Heart left ventricle (tissue), 13 donors: ENCODE measurements at regions not wholly inside any gene's neighbourhood (a gene's known extent, or its start where the extent isn't known, plus 50 kb on each side); places are given as distances from the start of the nearest gene placed in this dataset.

Experiments
- CTCF ChIP-seq, 12 donors: fragments of 200-600 bp; sonication (generic) in 4 of 12; IDR thresholded peaks; one replicate each; pipeline versions ENCODE4 v1.5.0 to v1.8.0; 2018 to 2022; ENCODE audit warnings: antibody characterized with exemption in 12 of 12, mild to moderate bottlenecking in 5 of 12
- POLR2A ChIP-seq, 2 donors: fragments of 450-650 bp; IDR thresholded peaks; one replicate each; pipeline ENCODE4 v1.6.1; 2017; ENCODE audit warnings: antibody characterized with exemption in 2 of 2, mild to moderate bottlenecking in 2 of 2, moderate library complexity in 2 of 2
- donor health status: ischemic (EF 13 %, LVEDD 7.1; RV severe dilation, severe dysfunction).
- donor health status: DM: no; HTN: yes; CAD: no.
- donor health status: DM: no; HTN: no; CAD: no.
- donor health status: ischemic (EF 25% LVEDD 6.9; RV normal size, moderate dysfunction).
- donor health status: ischemic (EF 25% LVEDD 5.7; RV mildly dilated, moderate dysfunction).
- donor health status: ischemic (EF 35%, LVEDD 5.7; RV mildly dilated, moderate dysfunction).
- donor health status: nonischemic (EF 11% LVEDD 7.7; RV severe dilation, severe dysfunction).
- donor health status: DM: yes; HTN: yes; CAD: no.
- donor health status: PGD.
- donor health status: ischemic (EF 29% LVEDD 5.4; RV normal size, mild dysfunction).
- donor health status: nonischemic (EF 23%, LVEDD 6.1; RV moderate dilation, normal function).

DNA sequence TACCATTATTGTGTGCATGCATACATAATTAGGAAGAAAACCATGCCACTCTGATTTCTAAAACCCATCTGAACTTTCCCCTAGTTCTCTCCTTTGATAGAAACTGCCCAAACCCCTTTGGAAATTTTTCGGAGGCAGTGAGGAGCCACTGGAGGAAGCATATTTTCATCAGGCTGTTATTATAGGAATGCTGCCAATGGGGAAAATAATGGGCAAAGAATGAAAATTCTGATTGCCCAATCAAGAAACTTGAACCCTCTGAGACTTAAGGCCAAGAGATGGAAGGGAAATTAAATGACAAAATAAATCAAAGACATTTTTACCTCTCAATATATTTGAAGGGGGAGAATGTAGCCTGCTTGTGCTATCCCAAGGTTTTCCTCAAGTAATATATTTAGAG lies 376.0 kb upstream of the PDZRN3 start:
- TF ChIP-seq CTCF (IDR thresholded peaks at IDR 0.05) (no peak), POLR2A (IDR thresholded peaks at IDR 0.05) (no peak)
